H1 (cell line): ENCODE measurements at regions not wholly inside any gene's neighbourhood (a gene's known extent, or its start where the extent isn't known, plus 50 kb on each side); places are given as distances from the start of the nearest gene placed in this dataset.

ENCODE experiments used
- CHD7 ChIP-seq: fragments of 300-600 bp; sonication (generic); IDR thresholded peaks from 2 replicates; pipeline ENCODE4 v1.7.1; 2012; ENCODE audit warnings: low read length, moderate library complexity, mild to moderate bottlenecking, inconsistent platforms; ENCODE audit not compliant: insufficient replicate concordance

GRCh38 chr14:26304056-26304455 lies 293.8 kb downstream of the NOVA1 start (continued):
- no peak for TF ChIP-seq CHD7
